ENCODE measurements at regions not wholly inside any gene's neighbourhood (a gene's known extent, or its start where the extent isn't known, plus 50 kb on each side); places are given as distances from the start of the nearest gene placed in this dataset.

DNA sequence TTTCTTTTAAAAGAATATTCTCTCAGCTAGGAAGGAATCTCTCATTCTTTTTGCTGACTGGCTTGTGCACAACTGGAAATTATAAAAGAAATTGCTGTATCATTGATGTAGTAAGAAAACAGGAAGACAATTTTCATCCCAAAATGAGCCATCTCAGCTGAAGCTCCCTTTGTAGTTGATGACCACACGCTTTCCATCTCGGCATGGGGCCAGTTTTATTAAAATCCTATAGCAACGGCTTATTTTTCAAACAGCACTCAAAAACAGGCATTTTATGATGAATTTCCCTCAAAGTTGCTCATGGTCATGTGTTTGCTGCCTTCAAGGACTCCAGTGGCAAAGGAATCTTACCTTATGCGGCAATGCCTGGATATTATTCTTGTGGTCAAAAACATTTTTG is 62.4 kb upstream of the GLIS3 start (continued):
- TF ChIP-seq, protein P1, sequence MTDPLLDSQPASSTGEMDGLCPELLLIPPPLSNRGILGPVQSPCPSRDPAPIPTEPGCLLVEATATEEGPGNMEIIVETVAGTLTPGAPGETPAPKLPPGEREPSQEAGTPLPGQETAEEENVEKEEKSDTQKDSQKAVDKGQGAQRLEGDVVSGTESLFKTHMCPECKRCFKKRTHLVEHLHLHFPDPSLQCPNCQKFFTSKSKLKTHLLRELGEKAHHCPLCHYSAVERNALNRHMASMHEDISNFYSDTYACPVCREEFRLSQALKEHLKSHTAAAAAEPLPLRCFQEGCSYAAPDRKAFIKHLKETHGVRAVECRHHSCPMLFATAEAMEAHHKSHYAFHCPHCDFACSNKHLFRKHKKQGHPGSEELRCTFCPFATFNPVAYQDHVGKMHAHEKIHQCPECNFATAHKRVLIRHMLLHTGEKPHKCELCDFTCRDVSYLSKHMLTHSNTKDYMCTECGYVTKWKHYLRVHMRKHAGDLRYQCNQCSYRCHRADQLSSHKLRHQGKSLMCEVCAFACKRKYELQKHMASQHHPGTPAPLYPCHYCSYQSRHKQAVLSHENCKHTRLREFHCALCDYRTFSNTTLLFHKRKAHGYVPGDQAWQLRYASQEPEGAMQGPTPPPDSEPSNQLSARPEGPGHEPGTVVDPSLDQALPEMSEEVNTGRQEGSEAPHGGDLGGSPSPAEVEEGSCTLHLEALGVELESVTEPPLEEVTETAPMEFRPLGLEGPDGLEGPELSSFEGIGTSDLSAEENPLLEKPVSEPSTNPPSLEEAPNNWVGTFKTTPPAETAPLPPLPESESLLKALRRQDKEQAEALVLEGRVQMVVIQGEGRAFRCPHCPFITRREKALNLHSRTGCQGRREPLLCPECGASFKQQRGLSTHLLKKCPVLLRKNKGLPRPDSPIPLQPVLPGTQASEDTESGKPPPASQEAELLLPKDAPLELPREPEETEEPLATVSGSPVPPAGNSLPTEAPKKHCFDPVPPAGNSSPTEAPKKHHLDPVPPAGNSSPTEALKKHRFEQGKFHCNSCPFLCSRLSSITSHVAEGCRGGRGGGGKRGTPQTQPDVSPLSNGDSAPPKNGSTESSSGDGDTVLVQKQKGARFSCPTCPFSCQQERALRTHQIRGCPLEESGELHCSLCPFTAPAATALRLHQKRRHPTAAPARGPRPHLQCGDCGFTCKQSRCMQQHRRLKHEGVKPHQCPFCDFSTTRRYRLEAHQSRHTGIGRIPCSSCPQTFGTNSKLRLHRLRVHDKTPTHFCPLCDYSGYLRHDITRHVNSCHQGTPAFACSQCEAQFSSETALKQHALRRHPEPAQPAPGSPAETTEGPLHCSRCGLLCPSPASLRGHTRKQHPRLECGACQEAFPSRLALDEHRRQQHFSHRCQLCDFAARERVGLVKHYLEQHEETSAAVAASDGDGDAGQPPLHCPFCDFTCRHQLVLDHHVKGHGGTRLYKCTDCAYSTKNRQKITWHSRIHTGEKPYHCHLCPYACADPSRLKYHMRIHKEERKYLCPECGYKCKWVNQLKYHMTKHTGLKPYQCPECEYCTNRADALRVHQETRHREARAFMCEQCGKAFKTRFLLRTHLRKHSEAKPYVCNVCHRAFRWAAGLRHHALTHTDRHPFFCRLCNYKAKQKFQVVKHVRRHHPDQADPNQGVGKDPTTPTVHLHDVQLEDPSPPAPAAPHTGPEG (CRISPR knock-in tag; IDR thresholded peaks at IDR 0.05) = no peak
- TF ChIP-seq ZFX (CRISPR knock-in tag; IDR thresholded peaks at IDR 0.05; ENCODE audit: low read depth) = no peak
- no peak for TF ChIP-seq ZNF543 (CRISPR knock-in tag; IDR thresholded peaks at IDR 0.05)

DNA sequence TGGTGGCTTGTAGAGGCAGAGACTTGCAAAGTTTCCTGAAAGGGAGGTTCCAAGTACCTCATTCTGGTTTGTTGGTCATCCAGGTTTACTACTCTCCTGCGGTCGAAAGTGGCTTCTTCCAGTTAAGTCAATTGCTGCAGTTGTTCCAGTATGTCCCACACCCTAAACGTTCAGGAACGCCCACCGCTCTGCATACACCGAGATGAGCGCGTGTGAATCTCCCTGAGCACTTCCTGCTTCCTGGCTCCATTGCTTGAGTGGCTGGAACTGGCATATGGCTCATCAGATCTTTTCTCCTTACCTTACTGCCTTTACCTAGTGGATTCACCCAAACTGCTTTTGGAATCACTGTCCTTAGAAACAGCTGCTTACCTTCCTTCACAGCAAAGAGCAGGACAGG is 59.1 kb upstream of the GLIS3 start:
- Histone ChIP-seq H3K4me3 (replicated peaks in 1 of 3; ENCODE audit: insufficient read depth in 1 of 3, low read depth in 2 of 3, low read length in 3 of 3) (no peak overlapping the region), H2AFZ (ENCODE audit: low read length) (no peak overlapping the region), H4K20me1 (ENCODE audit: insufficient read depth, low read length) (no peaks in the 10 kb centered on the region), H3K27ac (ENCODE audit: extremely low read length, insufficient read depth, low read length) (no peak overlapping the region), H3K4me1 (ENCODE audit: insufficient read depth, low read length) (no peaks in the 10 kb centered on the region), H3K9me3 (ENCODE audit: low read length) (no peaks in the 10 kb centered on the region), H3K4me2 (ENCODE audit: low read depth, low read length) (no peak overlapping the region), H3K9ac (ENCODE audit: insufficient read depth, low read depth, low read length) (no peak overlapping the region), H3K36me3 (replicated peaks in 1 of 2; ENCODE audit: control insufficient read depth in 1 of 2, insufficient read depth in 2 of 2, low read length in 2 of 2) (no peaks in the 10 kb centered on the region), H3K27me3 (ENCODE audit: control insufficient read depth in 1 of 2, insufficient read depth in 2 of 2, low read length in 2 of 2) (no peaks in the 10 kb centered on the region; a peak in 1 of 5 replicates), H3K79me2 (ENCODE audit: insufficient read depth, low read length) (no peaks in the 10 kb centered on the region)
- FAIRE-seq (no peak), ATAC-seq (no peak), DNase-seq (ENCODE audit: low spot score) (no peak)
- no TSS peak for BruUV-seq (replicated peaks)
- intact Hi-C loops (cut with micrococcal nuclease; ENCODE audit: unreplicated experiment) = no loop called here
- 59% methylated on average over 8 of the region's 8 CpGs for WGBS (ENCODE audit: low lambda C conversion rate)
- ChIA-PET CTCF (ENCODE audit: low intra/inter-chr PET ratio, low total read pairs) (no interaction called here), POLR2A (no interaction called here)
- TF ChIP-seq, protein P2, sequence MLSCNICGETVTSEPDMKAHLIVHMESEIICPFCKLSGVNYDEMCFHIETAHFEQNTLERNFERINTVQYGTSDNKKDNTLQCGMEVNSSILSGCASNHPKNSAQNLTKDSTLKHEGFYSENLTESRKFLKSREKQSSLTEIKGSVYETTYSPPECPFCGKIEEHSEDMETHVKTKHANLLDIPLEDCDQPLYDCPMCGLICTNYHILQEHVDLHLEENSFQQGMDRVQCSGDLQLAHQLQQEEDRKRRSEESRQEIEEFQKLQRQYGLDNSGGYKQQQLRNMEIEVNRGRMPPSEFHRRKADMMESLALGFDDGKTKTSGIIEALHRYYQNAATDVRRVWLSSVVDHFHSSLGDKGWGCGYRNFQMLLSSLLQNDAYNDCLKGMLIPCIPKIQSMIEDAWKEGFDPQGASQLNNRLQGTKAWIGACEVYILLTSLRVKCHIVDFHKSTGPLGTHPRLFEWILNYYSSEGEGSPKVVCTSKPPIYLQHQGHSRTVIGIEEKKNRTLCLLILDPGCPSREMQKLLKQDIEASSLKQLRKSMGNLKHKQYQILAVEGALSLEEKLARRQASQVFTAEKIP (CRISPR knock-in tag; IDR thresholded peaks at IDR 0.05; ENCODE audit: borderline replicate concordance) = no peak
- TF ChIP-seq XBP1 (CRISPR knock-in tag; IDR thresholded peaks at IDR 0.05) (no peak), ZNF577 (CRISPR knock-in tag; IDR thresholded peaks at IDR 0.05; ENCODE audit: borderline replicate concordance, low read depth) (no peak), FOXO1 (CRISPR knock-in tag; IDR thresholded peaks at IDR 0.05) (no peak), GATA4 (IDR thresholded peaks at IDR 0.05; ENCODE audit: borderline replicate concordance, low read depth) (no peak)
- TF ChIP-seq, protein P3, sequence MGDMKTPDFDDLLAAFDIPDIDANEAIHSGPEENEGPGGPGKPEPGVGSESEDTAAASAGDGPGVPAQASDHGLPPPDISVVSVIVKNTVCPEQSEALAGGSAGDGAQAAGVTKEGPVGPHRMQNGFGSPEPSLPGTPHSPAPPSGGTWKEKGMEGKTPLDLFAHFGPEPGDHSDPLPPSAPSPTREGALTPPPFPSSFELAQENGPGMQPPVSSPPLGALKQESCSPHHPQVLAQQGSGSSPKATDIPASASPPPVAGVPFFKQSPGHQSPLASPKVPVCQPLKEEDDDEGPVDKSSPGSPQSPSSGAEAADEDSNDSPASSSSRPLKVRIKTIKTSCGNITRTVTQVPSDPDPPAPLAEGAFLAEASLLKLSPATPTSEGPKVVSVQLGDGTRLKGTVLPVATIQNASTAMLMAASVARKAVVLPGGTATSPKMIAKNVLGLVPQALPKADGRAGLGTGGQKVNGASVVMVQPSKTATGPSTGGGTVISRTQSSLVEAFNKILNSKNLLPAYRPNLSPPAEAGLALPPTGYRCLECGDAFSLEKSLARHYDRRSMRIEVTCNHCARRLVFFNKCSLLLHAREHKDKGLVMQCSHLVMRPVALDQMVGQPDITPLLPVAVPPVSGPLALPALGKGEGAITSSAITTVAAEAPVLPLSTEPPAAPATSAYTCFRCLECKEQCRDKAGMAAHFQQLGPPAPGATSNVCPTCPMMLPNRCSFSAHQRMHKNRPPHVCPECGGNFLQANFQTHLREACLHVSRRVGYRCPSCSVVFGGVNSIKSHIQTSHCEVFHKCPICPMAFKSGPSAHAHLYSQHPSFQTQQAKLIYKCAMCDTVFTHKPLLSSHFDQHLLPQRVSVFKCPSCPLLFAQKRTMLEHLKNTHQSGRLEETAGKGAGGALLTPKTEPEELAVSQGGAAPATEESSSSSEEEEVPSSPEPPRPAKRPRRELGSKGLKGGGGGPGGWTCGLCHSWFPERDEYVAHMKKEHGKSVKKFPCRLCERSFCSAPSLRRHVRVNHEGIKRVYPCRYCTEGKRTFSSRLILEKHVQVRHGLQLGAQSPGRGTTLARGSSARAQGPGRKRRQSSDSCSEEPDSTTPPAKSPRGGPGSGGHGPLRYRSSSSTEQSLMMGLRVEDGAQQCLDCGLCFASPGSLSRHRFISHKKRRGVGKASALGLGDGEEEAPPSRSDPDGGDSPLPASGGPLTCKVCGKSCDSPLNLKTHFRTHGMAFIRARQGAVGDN (CRISPR knock-in tag; IDR thresholded peaks at IDR 0.05) = no peak
- in situ Hi-C loops (cut with HindIII; ENCODE audit: extremely low pct_ligation_motif_present, low pct_unique_long_range_greater_than_20kb) = no loop called here

Measured in HepG2 (cell line).